Ascending aorta (tissue), 2 donors: ENCODE measurements at regions not wholly inside any gene's neighbourhood (a gene's known extent, or its start where the extent isn't known, plus 50 kb on each side); places are given as distances from the start of the nearest gene placed in this dataset.
"Not testable (repeated sequence)": the region's sequence is repeated elsewhere in the genome, so short reads cannot be mapped to it uniquely, and the experiment has no call there.

Experiments used
- DNase-seq, 2 donors: peaks; one replicate each; pipeline ENCODE4 v3.0.0-alpha.2; 2019; ENCODE audit warnings: low spot score in 2 of 2
- H3K27ac ChIP-seq, 2 donors: fragments of 200-600 bp; sonication (generic); one replicate each; pipeline ENCODE4 v1.5.1; 2016 to 2017; ENCODE audit warnings: mild to moderate bottlenecking in 1 of 2
- H3K27me3 ChIP-seq: fragments of 200-600 bp; sonication (generic); one replicate; pipeline ENCODE4 v1.5.1; 2017
- H3K36me3 ChIP-seq, 2 donors: fragments of 200-600 bp; sonication (generic); one replicate each; pipeline ENCODE4 v1.5.1; 2016
- H3K4me1 ChIP-seq, 2 donors: fragments of 200-600 bp; sonication (generic); one replicate each; pipeline ENCODE4 v1.5.1; 2016 to 2017; ENCODE audit warnings: mild to moderate bottlenecking in 1 of 2
- H3K4me3 ChIP-seq, 2 donors: fragments of 200-600 bp; sonication (generic); one replicate each; pipeline ENCODE4 v1.5.1; 2016 to 2017; ENCODE audit warnings: mild to moderate bottlenecking in 1 of 2
- H3K9me3 ChIP-seq, 2 donors: fragments of 200-600 bp; sonication (generic); one replicate each; pipeline ENCODE4 v1.5.1; 2016
- intact Hi-C: fragments of 100-400 bp; cut with DNase I; formaldehyde crosslinking; loops from one replicate; pipeline ENCODE4 v1.15.1; 2023
- TF ChIP-seq, protein P1 (sequence below), 3 experiments: fragments of 200-600 bp in 2 of 3; fragments of 450-650 bp in 1 of 3; sonication (generic) in 2 of 3; IDR thresholded peaks; one replicate each; pipeline ENCODE4 v1.5.1; 2016 to 2019; ENCODE audit warnings: antibody characterized with exemption in 3 of 3, mild to moderate bottlenecking in 1 of 3, moderate library complexity in 1 of 3

- H3K27ac ChIP-seq = no peak overlapping the region
- no peaks in the 10 kb centered on the region for H3K4me1 ChIP-seq
- H3K9me3 ChIP-seq = no peaks in the 10 kb centered on the region
- DNase-seq = no peak
- no peaks in the 10 kb centered on the region for H3K27me3 ChIP-seq
- intact Hi-C loops = no loop called here
- TF ChIP-seq, protein P1, sequence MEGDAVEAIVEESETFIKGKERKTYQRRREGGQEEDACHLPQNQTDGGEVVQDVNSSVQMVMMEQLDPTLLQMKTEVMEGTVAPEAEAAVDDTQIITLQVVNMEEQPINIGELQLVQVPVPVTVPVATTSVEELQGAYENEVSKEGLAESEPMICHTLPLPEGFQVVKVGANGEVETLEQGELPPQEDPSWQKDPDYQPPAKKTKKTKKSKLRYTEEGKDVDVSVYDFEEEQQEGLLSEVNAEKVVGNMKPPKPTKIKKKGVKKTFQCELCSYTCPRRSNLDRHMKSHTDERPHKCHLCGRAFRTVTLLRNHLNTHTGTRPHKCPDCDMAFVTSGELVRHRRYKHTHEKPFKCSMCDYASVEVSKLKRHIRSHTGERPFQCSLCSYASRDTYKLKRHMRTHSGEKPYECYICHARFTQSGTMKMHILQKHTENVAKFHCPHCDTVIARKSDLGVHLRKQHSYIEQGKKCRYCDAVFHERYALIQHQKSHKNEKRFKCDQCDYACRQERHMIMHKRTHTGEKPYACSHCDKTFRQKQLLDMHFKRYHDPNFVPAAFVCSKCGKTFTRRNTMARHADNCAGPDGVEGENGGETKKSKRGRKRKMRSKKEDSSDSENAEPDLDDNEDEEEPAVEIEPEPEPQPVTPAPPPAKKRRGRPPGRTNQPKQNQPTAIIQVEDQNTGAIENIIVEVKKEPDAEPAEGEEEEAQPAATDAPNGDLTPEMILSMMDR (IDR thresholded peaks at IDR 0.05) = no peak
- H3K4me3 ChIP-seq = no peak overlapping the region
- H3K36me3 ChIP-seq = no peaks in the 10 kb centered on the region
Observed at GRCh38 chr1:79501153-79501552, 494.6 kb upstream of the ADGRL4 start.

GRCh38 chr1:79499541-79499940, 493.0 kb upstream of the ADGRL4 start:
- TF ChIP-seq, protein P1 (IDR thresholded peaks at IDR 0.05) = no peak
- no peak for DNase-seq

GRCh38 chr1:79497193-79497773, 490.8 kb upstream of the ADGRL4 start:
- no peak for DNase-seq
- intact Hi-C loops = no loop called here
- no peaks in the 10 kb centered on the region for H3K27me3 ChIP-seq
- H3K4me1 ChIP-seq = no peaks in the 10 kb centered on the region
- TF ChIP-seq, protein P1 (IDR thresholded peaks at IDR 0.05) = peak in 2 of 3 experiments; percentile 56 to 76
- H3K4me3 ChIP-seq = no peak overlapping the region
- no peaks in the 10 kb centered on the region for H3K36me3 ChIP-seq
- no peaks in the 10 kb centered on the region for H3K9me3 ChIP-seq
- no peak overlapping the region for H3K27ac ChIP-seq

More at GRCh38 chr1:79499541-79499940, 493.0 kb upstream of the ADGRL4 start:
- Histone ChIP-seq H3K9me3 (no peaks in the 10 kb centered on the region), H3K36me3 (no peaks in the 10 kb centered on the region), H3K27ac (no peak overlapping the region), H3K4me3 (no peak overlapping the region), H3K4me1 (no peaks in the 10 kb centered on the region), H3K27me3 (no peaks in the 10 kb centered on the region)
- intact Hi-C loops = no loop called here

DNA sequence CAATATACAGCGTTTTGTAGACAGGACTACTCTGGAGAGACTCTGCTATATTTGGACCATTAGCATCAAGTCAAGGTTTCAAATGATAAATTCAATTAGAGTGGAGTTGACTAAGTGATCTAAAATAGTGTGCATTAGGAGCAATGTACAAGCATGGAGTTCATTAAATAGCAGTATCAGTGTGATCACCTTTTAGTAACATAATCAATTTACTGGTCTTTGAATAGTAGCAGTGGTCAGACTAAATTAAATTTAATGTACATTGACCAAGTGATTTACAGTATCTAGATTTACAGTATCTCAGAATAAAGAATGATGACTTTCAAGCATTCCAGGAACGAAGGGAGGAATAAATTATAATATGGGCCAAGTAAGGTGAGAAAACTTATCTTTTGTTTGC, 489.6 kb upstream of the ADGRL4 start:
- intact Hi-C loops = no loop called here
- Histone ChIP-seq H3K9me3 (no peaks in the 10 kb centered on the region), H3K27me3 (no peaks in the 10 kb centered on the region), H3K36me3 (no peaks in the 10 kb centered on the region), H3K27ac (no peak overlapping the region), H3K4me1 (no peaks in the 10 kb centered on the region), H3K4me3 (no peak overlapping the region)
- TF ChIP-seq, protein P1 (IDR thresholded peaks at IDR 0.05) = no peak
- DNase-seq = no peak

GRCh38 chr1:79493702-79494101, 487.2 kb upstream of the ADGRL4 start:
- DNase-seq, H3K27ac ChIP-seq, H3K27me3 ChIP-seq, H3K36me3 ChIP-seq, intact Hi-C loops, H3K4me3 ChIP-seq, H3K9me3 ChIP-seq, H3K4me1 ChIP-seq: not testable (repeated sequence)

- H3K9me3 ChIP-seq, H3K36me3 ChIP-seq, H3K27ac ChIP-seq, H3K27me3 ChIP-seq, DNase-seq, intact Hi-C loops, H3K4me3 ChIP-seq, H3K4me1 ChIP-seq: not testable (repeated sequence)
Observed at GRCh38 chr1:79488572-79489121, 482.1 kb upstream of the ADGRL4 start.
